ENCODE measurements at regions not wholly inside any gene's neighbourhood (a gene's known extent, or its start where the extent isn't known, plus 50 kb on each side); places are given as distances from the start of the nearest gene placed in this dataset.

- Histone ChIP-seq H2AFZ (ENCODE audit: insufficient read depth, low read depth, low read length, poor library complexity, severe bottlenecking) (no peak overlapping the region), H3K4me1 (ENCODE audit: control insufficient read depth in 2 of 2, insufficient read depth in 2 of 2, low read length in 2 of 2) (peaks cover 8 to 9% of the 10 kb centered on the region in 2 donors), H3K36me3 (replicated peaks in 1 of 2; ENCODE audit: control extremely low read depth in 1 of 2, control insufficient read depth in 1 of 2, extremely low read depth in 1 of 2, insufficient read depth in 2 of 2, low read length in 1 of 2) (no peaks in the 10 kb centered on the region), H3K9ac (ENCODE audit: low read length) (no peak overlapping the region), H3K27ac (ENCODE audit: low read length in 2 of 2) (no peak overlapping the region), H3K9me3 (ENCODE audit: control extremely low read depth in 1 of 3, control insufficient read depth in 2 of 3, insufficient read depth in 1 of 3, low read length in 2 of 3) (no peaks in the 10 kb centered on the region), H3K27me3 (replicated peaks in 1 of 4; ENCODE audit: control extremely low read depth in 1 of 4, control insufficient read depth in 3 of 4, insufficient read depth in 4 of 4, low read length in 3 of 4) (peaks cover 0 to 32% (median 19%) of the 10 kb centered on the region in 4 experiments), H3K4me3 (ENCODE audit: control extremely low read depth in 1 of 5, extremely low read depth in 1 of 5, insufficient read depth in 1 of 5, low read depth in 2 of 5, low read length in 4 of 5) (no peak overlapping the region), H3K79me2 (ENCODE audit: control insufficient read depth, insufficient read depth, low read length) (no peaks in the 10 kb centered on the region), H3K4me2 (replicated peaks; ENCODE audit: low read depth, low read length, poor library complexity, severe bottlenecking) (no peak overlapping the region), H4K20me1 (ENCODE audit: control insufficient read depth, insufficient read depth, low read length, poor library complexity, severe bottlenecking) (no peaks in the 10 kb centered on the region)
- POLR2A ChIA-PET = no interaction called here
- TF ChIP-seq CTCF (IDR thresholded peaks at IDR 0.05) = no peak
- no peak for TF ChIP-seq EZH2 (IDR thresholded peaks at IDR 0.05; ENCODE audit: borderline replicate concordance, insufficient read depth, low read depth, low read length, poor library complexity, severe bottlenecking)
- H3K4me1 Mint-ChIP-seq = peaks cover 9% of the 10 kb centered on the region
- H3K4me3 Mint-ChIP-seq = no peak overlapping the region
- no peak overlapping the region for H3K27ac Mint-ChIP-seq
- CTCF ChIA-PET = no interaction called here
- H3K9me3 Mint-ChIP-seq (ENCODE audit: insufficient read depth) = no peaks in the 10 kb centered on the region
- WGBS (ENCODE audit: insufficient coverage) = 96% methylated on average over 9 of the region's 9 CpGs
- intact Hi-C loops (cut with micrococcal nuclease) = no loop called here
- H3K27me3 Mint-ChIP-seq = peaks cover 45% of the 10 kb centered on the region
- DNase-seq (no peak), ATAC-seq (ENCODE audit: low read depth) (no peak)
Observed at GRCh38 chr1:87201768-87202167, 126.9 kb upstream of the LMO4 start.

- Histone ChIP-seq H3K4me2 (replicated peaks; ENCODE audit: low read depth, low read length, poor library complexity, severe bottlenecking) (peak overlapping the region; percentile 54), H3K36me3 (replicated peaks in 1 of 2; ENCODE audit: control extremely low read depth in 1 of 2, control insufficient read depth in 1 of 2, extremely low read depth in 1 of 2, insufficient read depth in 2 of 2, low read length in 1 of 2) (no peaks in the 10 kb centered on the region), H4K20me1 (ENCODE audit: control insufficient read depth, insufficient read depth, low read length, poor library complexity, severe bottlenecking) (no peaks in the 10 kb centered on the region), H3K9ac (ENCODE audit: low read length) (peak overlapping the region; percentile 40), H3K79me2 (ENCODE audit: control insufficient read depth, insufficient read depth, low read length) (no peaks in the 10 kb centered on the region), H3K27ac (ENCODE audit: low read length in 2 of 2) (no peak overlapping the region), H2AFZ (ENCODE audit: insufficient read depth, low read depth, low read length, poor library complexity, severe bottlenecking) (peak overlapping the region; percentile 43), H3K27me3 (replicated peaks in 1 of 4; ENCODE audit: control extremely low read depth in 1 of 4, control insufficient read depth in 3 of 4, insufficient read depth in 4 of 4, low read length in 3 of 4) (peaks cover 0 to 32% (median 21%) of the 10 kb centered on the region in 4 experiments), H3K4me1 (ENCODE audit: control insufficient read depth in 2 of 2, insufficient read depth in 2 of 2, low read length in 2 of 2) (peaks cover 8 to 9% of the 10 kb centered on the region in 2 donors), H3K9me3 (ENCODE audit: control extremely low read depth in 1 of 3, control insufficient read depth in 2 of 3, insufficient read depth in 1 of 3, low read length in 2 of 3) (no peaks in the 10 kb centered on the region), H3K4me3 (ENCODE audit: control extremely low read depth in 1 of 5, extremely low read depth in 1 of 5, insufficient read depth in 1 of 5, low read depth in 2 of 5, low read length in 4 of 5) (peak overlapping the region in 1 of 5 experiments; percentile 25)
- 60% methylated on average over 9 of the region's 12 CpGs for WGBS (ENCODE audit: insufficient coverage)
- no peak overlapping the region for H3K27ac Mint-ChIP-seq
- ATAC-seq (ENCODE audit: low read depth) (no peak), DNase-seq (no peak)
- intact Hi-C loops (cut with micrococcal nuclease) = no loop called here
- peaks cover 43% of the 10 kb centered on the region for H3K27me3 Mint-ChIP-seq
- ChIA-PET CTCF (no interaction called here), POLR2A (no interaction called here)
- TF ChIP-seq CTCF (IDR thresholded peaks at IDR 0.05) = no peak
- H3K9me3 Mint-ChIP-seq (ENCODE audit: insufficient read depth) = no peaks in the 10 kb centered on the region
- peaks cover 9% of the 10 kb centered on the region for H3K4me1 Mint-ChIP-seq
- peak overlapping the region; percentile 33 for H3K4me3 Mint-ChIP-seq
Observed at GRCh38 chr1:87202451-87202850, 126.2 kb upstream of the LMO4 start.
